ENCODE measurements at regions not wholly inside any gene's neighbourhood (a gene's known extent, or its start where the extent isn't known, plus 50 kb on each side); places are given as distances from the start of the nearest gene placed in this dataset.

- Histone ChIP-seq H2AFZ (ENCODE audit: low read depth, low read length) (no peak overlapping the region), H3K18ac (ENCODE audit: low read depth in 1 of 2, low read length in 2 of 2) (no peak overlapping the region), H2BK12ac (ENCODE audit: low read length in 2 of 2) (no peak overlapping the region), H3K4me2 (ENCODE audit: low read length, poor library complexity, severe bottlenecking) (no peak overlapping the region), H2BK5ac (ENCODE audit: low read depth, low read length, poor library complexity, severe bottlenecking) (no peak overlapping the region), H3K4ac (ENCODE audit: low read depth in 1 of 2, low read length in 2 of 2) (no peak overlapping the region), H2BK15ac (ENCODE audit: low read depth, poor library complexity, severe bottlenecking) (no peak overlapping the region), H3K9ac (ENCODE audit: low read length) (no peak overlapping the region), H2BK120ac (ENCODE audit: low read depth, low read length) (no peak overlapping the region), H2AK5ac (ENCODE audit: low read length, severe bottlenecking) (no peak overlapping the region), H3K4me3 (ENCODE audit: insufficient read depth in 1 of 2, low read depth in 1 of 2, low read length in 2 of 2) (no peak overlapping the region), H3K27me3 (ENCODE audit: control insufficient read depth in 1 of 2, insufficient read depth in 1 of 2, low read length in 2 of 2) (peaks cover 10 to 45% of the 10 kb centered on the region in 2 experiments), H3K4me1 (ENCODE audit: control insufficient read depth, insufficient read depth, low read depth, low read length) (no peaks in the 10 kb centered on the region), H3K36me3 (ENCODE audit: control insufficient read depth in 1 of 2, insufficient read depth in 2 of 2, low read depth in 1 of 2, low read length in 2 of 2) (no peaks in the 10 kb centered on the region), H3K79me1 (replicated peaks; ENCODE audit: low read length, poor library complexity, severe bottlenecking) (no peaks in the 10 kb centered on the region), H3K9me3 (ENCODE audit: control insufficient read depth, low read length) (no peaks in the 10 kb centered on the region), H3K27ac (ENCODE audit: low read length, poor library complexity, severe bottlenecking) (no peak overlapping the region), H3K23ac (ENCODE audit: low read length in 2 of 2) (no peak overlapping the region), H4K91ac (ENCODE audit: low read length) (no peak overlapping the region), H3K14ac (ENCODE audit: low read length in 2 of 2) (no peak overlapping the region), H4K8ac (ENCODE audit: low read length) (no peak overlapping the region)
- DNase-seq: no peak
- WGBS: no CpG with 5 or more reads among the region's 1 CpG
Observed at GRCh38 chr1:177338376-177338775, 167.6 kb downstream of the BRINP2 start.

- Histone ChIP-seq H3K36me3 (ENCODE audit: control insufficient read depth in 1 of 2, insufficient read depth in 2 of 2, low read depth in 1 of 2, low read length in 2 of 2) (no peaks in the 10 kb centered on the region), H3K27me3 (ENCODE audit: control insufficient read depth in 1 of 2, insufficient read depth in 1 of 2, low read length in 2 of 2) (peaks cover under 1 to 17% of the 10 kb centered on the region in 2 experiments), H3K27ac (ENCODE audit: low read length, poor library complexity, severe bottlenecking) (no peak overlapping the region), H3K23ac (ENCODE audit: low read length in 2 of 2) (no peak overlapping the region), H3K4me3 (ENCODE audit: insufficient read depth in 1 of 2, low read depth in 1 of 2, low read length in 2 of 2) (no peak overlapping the region), H3K4me1 (ENCODE audit: control insufficient read depth, insufficient read depth, low read depth, low read length) (no peaks in the 10 kb centered on the region), H2AFZ (ENCODE audit: low read depth, low read length) (no peak overlapping the region), H3K4me2 (ENCODE audit: low read length, poor library complexity, severe bottlenecking) (no peak overlapping the region), H4K8ac (ENCODE audit: low read length) (no peak overlapping the region), H3K9ac (ENCODE audit: low read length) (no peak overlapping the region), H2BK5ac (ENCODE audit: low read depth, low read length, poor library complexity, severe bottlenecking) (no peak overlapping the region), H2BK120ac (ENCODE audit: low read depth, low read length) (no peak overlapping the region), H2BK15ac (ENCODE audit: low read depth, poor library complexity, severe bottlenecking) (no peak overlapping the region), H3K4ac (ENCODE audit: low read depth in 1 of 2, low read length in 2 of 2) (no peak overlapping the region), H4K91ac (ENCODE audit: low read length) (no peak overlapping the region), H3K14ac (ENCODE audit: low read length in 2 of 2) (no peak overlapping the region), H3K79me1 (replicated peaks; ENCODE audit: low read length, poor library complexity, severe bottlenecking) (no peaks in the 10 kb centered on the region), H2BK12ac (ENCODE audit: low read length in 2 of 2) (no peak overlapping the region), H2AK5ac (ENCODE audit: low read length, severe bottlenecking) (no peak overlapping the region), H3K18ac (ENCODE audit: low read depth in 1 of 2, low read length in 2 of 2) (no peak overlapping the region), H3K9me3 (ENCODE audit: control insufficient read depth, low read length) (no peaks in the 10 kb centered on the region)
- no peak for DNase-seq
Observed at GRCh38 chr1:177334903-177335302, 164.1 kb downstream of the BRINP2 start.

- Histone ChIP-seq H3K23ac (ENCODE audit: low read length in 2 of 2) (no peak overlapping the region), H3K18ac (ENCODE audit: low read depth in 1 of 2, low read length in 2 of 2) (no peak overlapping the region), H2BK12ac (ENCODE audit: low read length in 2 of 2) (peak overlapping the region; percentile 21 to 49), H2BK5ac (ENCODE audit: low read depth, low read length, poor library complexity, severe bottlenecking) (no peak overlapping the region), H4K8ac (ENCODE audit: low read length) (no peak overlapping the region), H2AK5ac (ENCODE audit: low read length, severe bottlenecking) (no peak overlapping the region), H3K14ac (ENCODE audit: low read length in 2 of 2) (no peak overlapping the region), H2BK120ac (ENCODE audit: low read depth, low read length) (no peak overlapping the region), H2AFZ (ENCODE audit: low read depth, low read length) (no peak overlapping the region), H3K36me3 (ENCODE audit: control insufficient read depth in 1 of 2, insufficient read depth in 2 of 2, low read depth in 1 of 2, low read length in 2 of 2) (no peaks in the 10 kb centered on the region), H3K4me2 (ENCODE audit: low read length, poor library complexity, severe bottlenecking) (no peak overlapping the region), H3K4ac (ENCODE audit: low read depth in 1 of 2, low read length in 2 of 2) (peak overlapping the region in 1 of 2 experiments; percentile 13), H2BK15ac (ENCODE audit: low read depth, poor library complexity, severe bottlenecking) (no peak overlapping the region), H3K79me1 (replicated peaks; ENCODE audit: low read length, poor library complexity, severe bottlenecking) (no peaks in the 10 kb centered on the region), H4K91ac (ENCODE audit: low read length) (no peak overlapping the region), H3K9ac (ENCODE audit: low read length) (no peak overlapping the region), H3K27me3 (ENCODE audit: control insufficient read depth in 1 of 2, insufficient read depth in 1 of 2, low read length in 2 of 2) (peaks cover 0 to 15% of the 10 kb centered on the region in 2 experiments), H3K4me3 (ENCODE audit: insufficient read depth in 1 of 2, low read depth in 1 of 2, low read length in 2 of 2) (no peak overlapping the region), H3K4me1 (ENCODE audit: control insufficient read depth, insufficient read depth, low read depth, low read length) (no peaks in the 10 kb centered on the region), H3K9me3 (ENCODE audit: control insufficient read depth, low read length) (no peaks in the 10 kb centered on the region), H3K27ac (ENCODE audit: low read length, poor library complexity, severe bottlenecking) (no peak overlapping the region)
- WGBS: 48% methylated on average over 2 of the region's 4 CpGs
- DNase-seq: peak; percentile 32
Observed at GRCh38 chr1:177333936-177334595, 163.3 kb downstream of the BRINP2 start.

All from mesenchymal stem cell (in vitro differentiated cells and primary cell).